GM20431 (cell line): ENCODE measurements at regions not wholly inside any gene's neighbourhood (a gene's known extent, or its start where the extent isn't known, plus 50 kb on each side); places are given as distances from the start of the nearest gene placed in this dataset.

Experiments used
- in situ Hi-C: fragments of 300-500 bp; cut with MseI, MboI; formaldehyde crosslinking; loops from one replicate; pipeline ENCODE4 v1.15.0; 2020; ENCODE audit warnings: low sequenced_read_pairs; ENCODE audit not compliant: unreplicated experiment

DNA sequence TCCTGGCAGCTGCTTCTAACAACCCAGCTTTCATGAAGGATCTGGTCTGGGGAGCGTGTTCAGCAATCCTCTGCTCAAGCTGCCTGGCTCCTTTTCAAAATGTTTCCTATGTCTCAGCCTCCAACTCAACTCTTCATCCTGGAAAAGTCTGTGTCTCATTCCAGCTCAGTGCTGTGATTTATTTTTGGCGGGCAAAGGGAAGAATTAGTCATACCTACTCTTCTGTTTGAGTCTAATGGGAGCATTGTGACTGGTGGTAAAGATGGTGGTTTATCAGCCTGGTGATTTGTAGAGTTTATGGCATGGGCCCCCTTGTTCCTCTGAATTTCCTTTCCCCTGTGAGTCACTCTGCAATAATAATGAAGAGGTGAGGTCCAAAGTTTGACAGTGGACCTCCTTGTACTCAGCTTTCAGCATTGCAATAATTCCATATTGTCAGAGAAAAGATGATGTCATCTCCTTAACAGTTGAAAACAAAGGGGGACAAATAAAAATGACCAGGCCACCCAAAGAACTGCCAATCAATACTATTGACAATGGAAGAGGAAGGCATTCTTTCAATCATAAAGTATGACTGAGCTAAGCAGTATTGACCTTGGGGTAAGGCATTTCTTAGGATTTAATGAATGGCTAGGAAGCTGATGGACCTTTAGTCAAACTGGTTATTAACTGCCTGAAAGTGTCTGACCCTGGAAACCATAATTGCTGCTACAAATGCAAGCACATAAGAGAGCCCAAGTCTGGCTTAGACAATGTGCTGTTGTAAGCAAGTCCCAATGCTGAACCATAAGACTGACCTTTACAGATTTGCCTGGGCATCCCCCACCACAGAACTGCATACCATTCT lies 204.7 kb upstream of the MCTP2 start:
- in situ Hi-C loops: no loop called here

DNA sequence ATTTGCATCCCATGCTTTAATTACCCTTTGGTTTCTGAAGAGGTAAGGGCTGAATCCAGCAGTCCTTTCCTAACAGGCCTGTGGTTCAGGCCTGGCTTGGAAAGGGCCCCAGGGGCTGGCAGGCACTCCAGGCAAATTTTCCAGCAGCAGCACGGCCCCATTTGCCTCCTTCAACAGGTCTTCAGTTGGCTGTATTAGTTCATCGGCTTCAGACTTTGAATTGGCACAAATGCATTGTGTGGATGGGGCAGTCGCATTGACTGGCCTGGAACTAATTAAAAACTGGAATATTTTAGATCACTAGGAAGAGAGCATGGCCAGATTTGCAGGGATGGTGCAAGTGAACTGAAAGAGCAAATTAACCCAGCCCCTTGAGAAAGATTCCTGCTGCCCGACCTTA lies 207.8 kb upstream of the MCTP2 start:
- in situ Hi-C loops: no loop called here

DNA sequence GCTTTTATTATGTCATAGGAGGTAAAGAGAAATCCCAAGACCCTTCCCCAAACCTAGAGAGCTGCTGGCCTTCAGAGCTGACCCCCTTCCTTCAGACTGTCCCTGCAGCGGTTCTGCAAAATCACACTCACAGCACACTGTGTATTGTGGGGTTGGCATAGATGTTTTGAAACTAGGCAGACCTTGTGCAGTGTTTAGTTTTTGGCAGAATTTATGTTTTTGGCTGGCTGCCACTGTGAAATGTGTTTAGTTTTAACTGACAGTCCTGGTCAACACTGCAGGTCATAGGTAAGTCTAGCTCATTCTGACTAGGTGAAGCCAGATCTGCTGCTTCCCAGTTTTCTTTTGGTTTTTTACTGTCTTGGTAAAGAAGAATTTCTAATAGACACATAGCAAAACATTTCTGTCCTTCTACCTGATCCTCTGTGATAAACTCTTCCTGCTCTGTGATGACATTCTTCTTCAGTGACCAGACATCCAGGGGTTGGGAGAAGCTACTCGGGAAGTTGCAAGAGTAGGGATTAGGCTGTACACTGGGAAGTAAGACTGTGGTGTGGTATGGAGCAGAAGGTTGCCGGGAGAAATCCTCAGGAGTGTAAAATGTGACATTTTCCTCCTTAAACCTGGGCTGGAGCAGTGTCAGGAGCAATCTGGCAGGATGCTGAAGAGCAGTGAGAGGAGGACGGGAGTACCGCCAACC lies 209.6 kb upstream of the MCTP2 start:
- in situ Hi-C loops: no loop called here

DNA sequence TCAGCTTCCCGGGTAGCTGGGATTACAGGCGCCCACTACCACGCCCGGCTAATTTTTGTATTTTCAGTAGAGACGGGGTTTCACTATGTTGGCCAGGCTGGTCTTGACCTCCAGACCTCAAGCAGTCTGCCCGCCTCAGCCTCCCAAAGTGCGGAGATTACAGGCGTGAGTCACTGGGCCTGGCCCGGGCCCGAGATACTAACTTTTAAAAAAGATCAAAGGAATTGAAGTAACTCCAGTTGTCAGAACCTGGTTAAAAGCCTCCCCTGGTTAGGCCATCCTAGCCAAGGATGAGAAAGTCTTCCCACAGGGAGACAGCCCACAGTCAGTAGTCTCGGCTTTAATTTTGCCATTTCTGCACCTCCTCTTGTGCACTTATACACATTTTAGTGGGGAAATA lies 212.3 kb upstream of the MCTP2 start:
- in situ Hi-C loops: no loop called here

DNA sequence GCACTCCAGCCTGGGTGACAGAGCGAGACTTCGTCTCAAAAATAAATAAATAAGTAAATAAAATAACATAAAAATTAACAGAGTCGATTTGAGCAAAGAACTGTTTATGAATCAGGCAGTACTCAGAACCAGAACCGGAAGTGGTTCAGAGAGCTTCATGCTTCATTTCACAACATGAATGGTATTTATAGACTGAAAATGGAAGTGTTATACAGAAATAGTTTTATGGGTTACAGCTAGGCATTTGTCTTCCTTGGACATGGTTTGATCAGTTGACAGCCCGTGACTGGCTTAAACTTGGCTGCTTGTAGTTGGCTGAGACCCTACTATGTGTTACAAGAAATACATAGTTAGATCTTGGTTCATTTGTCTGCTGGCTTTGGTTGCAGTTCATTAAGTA lies 216.0 kb upstream of the MCTP2 start:
- in situ Hi-C loops: no loop called here

DNA sequence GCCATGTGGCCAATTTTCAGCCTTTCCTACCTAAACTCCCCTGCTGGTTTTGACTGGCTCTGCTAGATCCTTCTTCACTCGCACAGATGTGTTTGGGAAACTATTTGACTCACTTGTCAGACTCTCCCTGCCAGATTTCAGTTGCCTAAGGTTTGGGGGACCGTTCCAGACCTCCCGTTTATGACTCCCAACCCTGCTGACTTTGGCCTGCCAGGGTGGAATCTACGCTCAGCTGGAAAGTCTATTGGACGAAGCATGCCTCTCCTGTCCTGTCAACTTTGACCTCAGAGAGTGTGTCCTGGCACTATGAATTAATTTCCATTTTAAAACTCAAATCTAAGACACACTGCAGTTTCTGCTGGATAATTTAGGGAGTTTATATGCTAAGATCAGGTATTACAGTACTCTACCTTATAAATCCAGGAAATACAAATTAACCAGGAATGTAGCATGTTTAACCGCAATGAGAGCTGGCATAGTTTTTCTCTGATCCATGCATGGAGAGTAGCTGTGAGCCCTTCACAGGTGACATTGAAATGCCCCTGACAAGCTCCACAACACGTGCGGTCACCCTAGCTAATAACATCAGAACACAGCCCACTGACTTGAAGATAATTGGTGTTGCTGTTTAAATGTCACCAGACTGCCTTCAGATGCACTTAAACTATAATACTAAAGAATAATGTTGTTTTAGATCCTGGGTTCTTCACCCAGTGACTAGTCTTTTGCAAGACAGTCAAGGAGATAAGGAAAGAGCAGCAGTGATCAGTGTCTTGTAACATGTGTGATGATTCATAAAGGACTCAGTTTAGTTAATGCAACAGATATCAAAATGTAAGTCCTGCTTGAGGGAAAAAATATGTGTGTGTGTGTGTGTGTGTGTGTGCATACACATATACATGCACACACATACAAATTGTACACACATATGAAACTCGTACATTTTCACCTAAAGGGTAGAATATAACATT lies 223.0 kb upstream of the MCTP2 start:
- in situ Hi-C loops: no loop called here

DNA sequence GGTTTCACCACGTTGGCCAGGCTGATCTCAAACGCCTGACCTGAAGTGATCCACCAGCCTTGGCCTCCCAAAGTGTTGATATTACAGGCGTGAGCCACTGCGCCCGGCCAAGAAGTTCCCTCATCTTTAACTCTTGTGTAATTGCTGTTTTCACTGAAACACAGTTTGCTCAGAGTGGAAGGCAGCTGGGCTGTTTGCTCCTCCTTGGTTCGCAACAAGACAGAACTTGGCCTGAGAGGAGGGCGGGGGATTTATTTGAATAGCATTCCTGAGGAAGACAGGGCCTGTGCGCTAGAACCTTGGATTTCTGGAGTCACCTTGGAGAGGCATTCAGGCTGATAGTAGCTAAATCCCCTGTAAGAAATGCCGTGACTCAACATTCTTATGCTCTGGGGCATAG lies 226.7 kb upstream of the MCTP2 start:
- in situ Hi-C loops: no loop called here

DNA sequence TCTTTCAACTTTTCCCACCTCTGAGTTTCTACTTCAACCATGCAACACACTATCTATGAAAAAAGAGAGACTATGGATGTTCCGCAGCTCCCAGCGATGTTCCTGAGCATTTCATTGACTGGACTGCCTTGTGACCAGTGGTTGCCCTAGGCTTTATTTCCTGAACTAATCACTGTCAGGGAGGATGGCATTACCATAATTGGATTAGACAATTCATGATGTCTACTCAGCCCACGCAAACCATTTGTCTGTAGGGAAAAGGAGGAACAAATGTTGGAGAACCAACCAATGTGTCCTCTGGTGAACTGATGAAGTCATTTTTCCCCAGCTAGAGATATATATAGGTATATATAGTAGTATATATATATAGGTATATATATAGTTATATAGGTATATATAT lies 229.3 kb upstream of the MCTP2 start:
- in situ Hi-C loops: no loop called here

DNA sequence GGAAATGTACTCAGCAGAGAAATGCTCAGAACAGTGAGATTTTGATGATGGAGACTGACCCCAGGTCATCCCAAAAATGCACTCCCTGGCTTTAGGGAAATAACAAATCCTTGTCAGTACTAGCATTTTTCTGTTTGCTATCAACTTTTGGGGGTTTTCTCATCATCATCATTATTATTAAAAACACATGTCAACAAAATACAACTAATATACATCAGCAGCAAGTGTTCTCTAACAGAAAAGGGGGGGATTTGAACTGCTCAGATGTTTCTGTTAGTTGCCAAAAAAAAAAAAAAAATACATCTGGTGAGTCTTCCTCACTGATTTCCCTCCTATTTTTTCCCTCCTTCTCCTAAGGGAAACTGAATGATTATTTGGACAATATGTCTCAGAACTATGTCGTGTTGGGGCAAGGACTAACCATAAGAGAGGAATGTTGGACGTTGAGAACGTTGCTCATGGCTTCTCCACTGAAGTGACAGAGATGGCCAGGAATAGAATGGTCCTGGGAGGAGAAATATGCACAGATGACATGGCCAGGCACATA lies 230.0 kb upstream of the MCTP2 start:
- in situ Hi-C loops: no loop called here

DNA sequence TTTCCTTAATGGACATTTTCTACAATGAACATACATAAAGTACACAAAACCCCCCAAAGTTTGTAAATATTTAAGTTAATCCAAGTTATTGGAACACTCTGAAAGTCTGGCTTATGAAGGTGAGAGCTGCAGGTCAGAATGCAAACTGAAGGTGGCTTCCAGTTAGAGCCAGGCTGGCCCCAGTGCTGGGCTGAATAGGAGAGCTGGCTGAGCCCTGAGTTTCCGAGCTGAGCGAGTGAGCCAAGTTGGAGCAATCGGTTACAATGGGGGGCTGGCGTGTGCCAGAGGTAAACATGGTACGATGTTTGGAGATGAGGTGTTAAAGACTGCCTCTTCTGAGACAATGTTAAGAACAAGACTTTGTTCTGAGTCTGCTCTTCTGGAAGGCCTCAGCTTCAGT lies 230.8 kb upstream of the MCTP2 start:
- in situ Hi-C loops: no loop called here

DNA sequence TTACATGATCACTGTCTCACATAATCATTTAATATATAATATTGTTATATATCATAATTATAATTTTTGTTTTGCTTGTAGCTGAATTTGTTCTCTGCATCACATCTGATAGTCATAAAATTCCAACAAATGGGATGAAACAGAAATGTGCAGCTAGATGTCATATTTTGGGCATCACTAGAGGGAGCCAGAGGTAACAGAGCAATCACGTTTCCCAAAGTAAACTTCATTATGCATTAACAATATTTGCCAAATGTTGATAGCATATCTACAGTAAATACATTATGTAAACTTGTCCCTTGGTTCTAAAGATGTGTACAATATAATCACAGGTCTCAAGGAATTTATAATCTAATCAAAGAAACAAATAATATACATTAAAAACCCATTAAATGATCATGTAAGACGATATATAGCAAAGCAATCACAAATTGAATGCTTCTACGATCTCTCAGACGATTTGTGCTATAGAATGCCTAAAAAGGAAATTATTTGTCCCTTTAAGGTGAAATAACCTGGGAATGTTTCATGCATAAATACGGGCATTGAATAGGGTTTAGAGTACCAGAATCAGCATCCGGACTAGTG lies 234.2 kb upstream of the MCTP2 start:
- in situ Hi-C loops: no loop called here

DNA sequence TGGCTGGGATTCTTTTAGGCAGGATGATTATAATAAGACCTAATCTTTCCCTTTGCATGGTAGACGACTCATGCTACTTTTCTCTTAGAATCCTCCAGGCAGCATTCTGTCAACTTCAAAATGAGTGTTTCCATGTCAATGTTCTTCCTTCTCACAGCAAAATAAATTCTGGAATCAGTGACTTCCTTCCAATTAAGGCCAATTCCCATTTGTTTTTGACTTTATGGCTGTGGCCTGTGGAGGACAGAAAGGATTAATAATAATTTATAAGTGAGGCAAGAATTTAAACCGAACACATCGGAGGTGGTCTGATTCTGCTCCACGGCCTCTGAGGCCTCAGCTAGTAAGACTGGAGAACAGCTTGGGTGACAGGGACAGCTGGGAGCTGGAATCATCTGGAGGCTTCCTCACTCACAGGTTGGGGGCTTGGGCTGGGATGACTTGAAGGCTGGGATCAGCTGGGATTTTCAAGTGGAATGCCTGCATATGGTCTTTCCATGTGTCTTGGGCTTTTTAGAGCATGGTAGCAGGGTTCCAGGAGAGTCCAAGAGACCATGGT lies 241.8 kb upstream of the MCTP2 start:
- in situ Hi-C loops: no loop called here

DNA sequence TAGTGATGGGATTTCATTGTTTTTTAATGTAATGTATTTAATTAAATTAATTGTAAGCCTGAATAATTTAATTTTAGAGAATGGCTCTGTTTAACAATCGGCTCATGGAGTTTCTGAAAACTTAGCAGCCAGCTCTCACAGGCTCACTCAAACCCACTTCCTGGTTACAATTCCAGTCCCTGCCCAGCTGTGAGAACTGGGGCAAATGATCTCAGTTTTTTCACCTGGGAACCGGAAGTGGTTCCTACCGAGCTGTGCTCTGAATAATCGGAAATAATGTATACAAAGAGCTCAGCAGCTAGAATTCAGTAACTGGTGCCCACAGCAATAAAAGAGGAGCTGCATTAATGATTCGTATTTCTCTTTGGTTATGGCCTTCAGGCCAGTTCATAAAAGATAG lies 244.3 kb upstream of the MCTP2 start:
- in situ Hi-C loops: no loop called here

DNA sequence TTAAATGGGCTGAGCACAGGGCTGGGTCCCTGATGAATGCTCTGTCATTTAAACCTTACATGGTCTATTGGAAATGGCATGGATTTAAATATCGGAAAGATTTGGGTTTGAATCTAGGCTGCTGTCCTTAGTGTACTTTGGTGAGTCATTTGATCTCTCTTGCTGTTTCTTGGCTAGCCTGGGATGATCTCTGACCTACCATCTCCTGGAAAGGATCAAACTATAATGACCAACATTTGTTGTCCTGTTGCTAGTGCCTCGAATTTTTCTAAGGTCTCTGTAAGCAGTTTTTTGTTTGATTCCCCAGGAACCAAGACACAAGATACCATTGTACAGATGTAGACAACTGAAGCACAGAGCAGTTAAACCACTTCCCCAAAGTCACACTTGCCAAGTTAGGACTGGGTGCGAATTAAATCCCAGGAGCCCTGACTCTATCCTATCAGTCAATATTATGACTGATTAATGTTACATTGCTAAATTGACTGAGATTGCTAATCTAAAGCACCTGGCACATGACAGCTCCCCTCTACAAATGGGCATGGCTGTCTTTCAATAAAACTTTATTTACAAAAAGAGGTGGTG lies 244.9 kb upstream of the MCTP2 start:
- in situ Hi-C loops: no loop called here

DNA sequence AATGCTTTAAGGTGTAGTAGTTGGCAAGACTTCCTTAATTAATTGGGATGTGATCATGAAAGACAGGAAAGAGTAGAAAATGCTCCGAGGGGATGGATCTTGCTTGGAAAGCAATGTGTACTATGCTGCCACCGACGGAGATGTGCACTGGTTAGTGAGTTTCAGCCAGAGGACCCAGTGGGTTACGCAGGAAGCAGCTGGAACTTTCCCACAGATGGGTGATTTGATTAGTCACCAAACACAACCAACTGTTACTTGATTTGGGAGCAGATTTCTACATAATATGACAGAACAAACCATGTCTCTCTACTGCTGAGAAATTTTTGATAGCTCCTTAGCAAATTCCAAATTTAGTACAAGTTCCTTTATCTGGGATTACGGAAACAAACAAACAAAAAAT lies 245.4 kb upstream of the MCTP2 start:
- in situ Hi-C loops: no loop called here

DNA sequence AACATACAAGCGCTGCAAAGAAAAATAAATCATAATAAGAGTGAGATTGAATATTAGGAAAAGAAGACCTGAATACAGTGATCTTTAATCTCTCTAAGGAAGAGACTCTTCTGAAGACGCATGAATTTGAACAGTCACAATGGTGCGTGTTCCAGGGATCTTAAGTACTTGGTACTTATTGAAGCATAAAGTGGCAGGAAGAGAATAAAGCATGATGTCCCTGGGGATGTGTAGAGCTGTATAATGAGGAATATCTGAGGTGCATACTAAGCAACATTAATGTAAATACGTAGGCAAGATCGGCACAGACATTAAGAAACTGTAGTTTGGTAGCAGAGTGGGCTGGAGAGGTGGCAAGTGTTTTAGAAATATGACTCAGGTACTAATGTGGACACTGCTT lies 246.2 kb upstream of the MCTP2 start:
- in situ Hi-C loops: no loop called here

DNA sequence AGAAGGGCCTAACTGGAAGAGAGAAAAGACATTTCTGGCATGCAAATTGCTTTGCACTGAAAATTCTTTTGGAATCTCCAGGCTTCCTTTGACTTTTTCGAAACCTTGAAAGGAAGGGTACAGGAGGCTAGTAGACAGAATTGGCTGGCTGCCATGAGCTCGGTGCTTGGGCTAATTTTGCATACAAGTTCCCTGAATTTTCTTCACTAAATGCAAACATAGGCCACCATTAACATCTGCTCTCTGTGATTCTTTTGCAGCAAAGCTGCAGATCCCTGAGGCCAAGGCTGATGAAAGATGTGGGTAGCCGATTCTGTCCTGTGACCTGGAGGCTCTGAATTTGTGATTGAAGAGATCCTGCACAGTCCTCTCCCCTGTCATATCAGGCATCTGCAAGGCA lies 247.8 kb upstream of the MCTP2 start:
- in situ Hi-C loops: no loop called here

DNA sequence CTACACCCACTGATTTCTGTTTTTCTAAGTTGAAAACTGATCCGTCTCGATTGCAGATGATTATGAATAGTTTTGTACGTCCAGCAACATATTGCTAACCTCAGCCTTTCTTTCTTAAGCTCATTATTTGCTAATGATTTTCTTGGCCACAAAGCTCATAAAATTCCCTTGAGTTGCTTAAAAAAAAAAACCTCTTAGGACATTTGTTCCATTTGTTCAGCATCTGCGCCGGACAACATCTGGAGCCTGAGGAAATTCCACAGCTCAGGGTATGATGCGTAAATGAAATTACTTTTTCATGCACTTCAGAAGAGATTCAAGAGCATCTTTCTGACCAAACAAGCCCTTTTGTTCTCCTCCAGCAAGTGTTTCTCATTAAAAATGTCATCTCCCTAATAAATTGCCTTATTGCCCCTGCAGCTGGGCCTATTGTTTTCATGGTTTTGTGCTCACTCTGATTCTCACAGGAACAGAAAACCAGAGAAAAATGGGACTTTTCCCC lies 249.1 kb upstream of the MCTP2 start:
- in situ Hi-C loops: no loop called here

DNA sequence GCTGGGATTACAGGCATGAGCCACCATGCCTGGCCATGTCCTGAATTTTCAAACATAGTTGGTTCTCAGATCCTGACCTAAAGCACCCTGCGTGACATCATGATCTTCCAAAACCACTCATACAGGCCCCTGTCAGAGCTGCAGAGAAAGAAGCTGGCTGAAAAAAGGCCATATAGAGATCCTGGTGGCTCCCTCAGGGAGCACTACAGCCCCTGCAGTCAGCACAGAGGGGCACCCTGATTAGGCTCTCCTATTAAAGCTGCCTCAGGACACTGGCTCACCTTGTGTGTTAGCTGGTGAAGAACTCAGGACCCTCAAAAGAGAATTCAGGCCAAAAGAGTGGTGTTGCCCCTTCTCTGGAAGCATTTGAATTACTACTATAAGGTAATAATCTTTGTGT lies 249.7 kb upstream of the MCTP2 start:
- in situ Hi-C loops: no loop called here
